Type B pancreatic cell (in vitro differentiated cells): ENCODE measurements at regions not wholly inside any gene's neighbourhood (a gene's known extent, or its start where the extent isn't known, plus 50 kb on each side); places are given as distances from the start of the nearest gene placed in this dataset.

Experiments
- DNase-seq: peaks from one replicate; pipeline ENCODE4 v3.0.0; 2021; ENCODE audit warnings: mixed read lengths; ENCODE audit not compliant: unreplicated experiment; ENCODE audit errors: extremely low spot score
- H3K27ac Mint-ChIP-seq: 2 replicates; pipeline ENCODE4 v1.8.0; 2021; ENCODE audit warnings: mild to moderate bottlenecking, mixed read lengths
- H3K27me3 Mint-ChIP-seq: 2 replicates; pipeline ENCODE4 v1.8.0; 2021; ENCODE audit warnings: mixed read lengths
- H3K36me3 Mint-ChIP-seq: 2 replicates; pipeline ENCODE4 v1.8.0; 2021; ENCODE audit warnings: mixed read lengths
- H3K4me1 Mint-ChIP-seq: one replicate; pipeline ENCODE4 v1.8.0; 2021; ENCODE audit warnings: mixed read lengths; ENCODE audit not compliant: unreplicated experiment
- H3K4me3 Mint-ChIP-seq: 2 replicates; pipeline ENCODE4 v1.8.0; 2021; ENCODE audit warnings: mild to moderate bottlenecking, mixed read lengths
- H3K9me3 Mint-ChIP-seq: 2 replicates; pipeline ENCODE4 v1.8.0; 2021; ENCODE audit warnings: mixed read lengths
- TF ChIP-seq, protein P1 (sequence below): fragments of 200-600 bp; sonication (generic); conservative IDR thresholded peaks from 2 replicates; pipeline ENCODE4 v1.5.0; 2021; ENCODE audit warnings: antibody characterized with exemption, mild to moderate bottlenecking

DNA sequence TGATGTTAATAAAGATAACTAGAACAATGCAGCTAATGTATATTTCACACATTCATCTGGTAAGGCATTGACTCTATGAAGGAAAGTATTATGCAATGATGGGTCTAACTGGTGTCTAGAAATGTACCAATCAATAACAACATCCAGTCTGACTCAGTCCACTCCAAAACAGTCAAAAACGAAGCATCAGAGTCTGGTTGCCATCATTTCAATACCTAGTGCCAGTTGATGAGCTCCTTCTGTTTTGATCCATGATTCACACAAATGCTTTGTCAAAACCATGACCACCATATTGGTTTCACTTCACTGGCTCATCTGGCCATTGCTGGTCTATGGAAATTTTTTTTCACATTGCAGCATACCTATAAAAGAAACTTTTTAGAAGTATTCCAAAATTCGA is 747.2 kb upstream of the TMEM132C start:
- H3K9me3 Mint-ChIP-seq = no peaks in the 10 kb centered on the region
- H3K4me1 Mint-ChIP-seq = peaks cover 4% of the 10 kb centered on the region
- TF ChIP-seq, protein P1, sequence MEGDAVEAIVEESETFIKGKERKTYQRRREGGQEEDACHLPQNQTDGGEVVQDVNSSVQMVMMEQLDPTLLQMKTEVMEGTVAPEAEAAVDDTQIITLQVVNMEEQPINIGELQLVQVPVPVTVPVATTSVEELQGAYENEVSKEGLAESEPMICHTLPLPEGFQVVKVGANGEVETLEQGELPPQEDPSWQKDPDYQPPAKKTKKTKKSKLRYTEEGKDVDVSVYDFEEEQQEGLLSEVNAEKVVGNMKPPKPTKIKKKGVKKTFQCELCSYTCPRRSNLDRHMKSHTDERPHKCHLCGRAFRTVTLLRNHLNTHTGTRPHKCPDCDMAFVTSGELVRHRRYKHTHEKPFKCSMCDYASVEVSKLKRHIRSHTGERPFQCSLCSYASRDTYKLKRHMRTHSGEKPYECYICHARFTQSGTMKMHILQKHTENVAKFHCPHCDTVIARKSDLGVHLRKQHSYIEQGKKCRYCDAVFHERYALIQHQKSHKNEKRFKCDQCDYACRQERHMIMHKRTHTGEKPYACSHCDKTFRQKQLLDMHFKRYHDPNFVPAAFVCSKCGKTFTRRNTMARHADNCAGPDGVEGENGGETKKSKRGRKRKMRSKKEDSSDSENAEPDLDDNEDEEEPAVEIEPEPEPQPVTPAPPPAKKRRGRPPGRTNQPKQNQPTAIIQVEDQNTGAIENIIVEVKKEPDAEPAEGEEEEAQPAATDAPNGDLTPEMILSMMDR = no peak
- no peak overlapping the region for H3K4me3 Mint-ChIP-seq
- no peaks in the 10 kb centered on the region for H3K27me3 Mint-ChIP-seq
- no peak for DNase-seq
- no peaks in the 10 kb centered on the region for H3K36me3 Mint-ChIP-seq
- no peak overlapping the region for H3K27ac Mint-ChIP-seq

DNA sequence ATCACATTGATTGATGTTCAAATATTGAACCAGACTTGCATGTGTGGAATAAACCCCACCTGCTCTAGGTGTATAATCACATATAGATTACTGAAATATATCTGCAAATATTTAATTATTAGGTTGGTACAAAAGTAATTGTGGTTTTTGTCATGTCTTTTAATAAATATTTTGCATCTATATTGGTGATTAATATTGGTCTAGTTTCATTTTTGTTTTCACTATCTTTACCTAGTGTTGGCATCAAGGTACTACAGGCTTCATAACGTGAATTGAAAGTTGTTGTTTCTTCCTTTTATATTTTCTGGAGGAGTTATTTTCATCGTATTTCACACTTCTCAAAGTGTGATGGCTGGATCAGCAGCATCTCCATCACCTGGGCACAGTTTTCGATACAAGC is 740.0 kb upstream of the TMEM132C start:
- Mint-ChIP-seq H3K9me3 (no peaks in the 10 kb centered on the region), H3K27ac (no peak overlapping the region), H3K4me1 (peaks cover 4% of the 10 kb centered on the region), H3K36me3 (no peaks in the 10 kb centered on the region), H3K27me3 (peaks cover 8% of the 10 kb centered on the region), H3K4me3 (no peak overlapping the region)
- DNase-seq = no peak
- TF ChIP-seq, protein P1 = peak; percentile 63

DNA sequence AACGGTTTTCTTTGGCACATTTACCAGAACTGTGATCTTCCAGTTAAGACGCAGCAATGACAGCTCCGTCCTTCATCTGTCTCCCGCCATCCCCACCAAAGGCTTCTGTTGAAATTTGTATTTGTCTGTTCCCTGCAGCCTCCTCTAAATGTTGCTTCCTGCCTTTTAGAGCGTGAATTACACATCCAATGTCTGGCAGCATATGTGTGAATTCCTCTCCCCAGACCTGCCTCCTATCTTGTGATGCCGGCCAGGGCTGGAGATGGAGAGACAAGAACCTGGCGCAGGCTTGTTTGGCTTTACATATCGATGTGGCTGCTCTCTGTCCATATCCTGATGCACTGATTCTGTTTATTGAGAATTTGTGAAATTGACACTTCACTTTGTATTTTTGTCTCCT is 738.4 kb upstream of the TMEM132C start:
- no peak for DNase-seq
- no peak overlapping the region for H3K4me3 Mint-ChIP-seq

DNA sequence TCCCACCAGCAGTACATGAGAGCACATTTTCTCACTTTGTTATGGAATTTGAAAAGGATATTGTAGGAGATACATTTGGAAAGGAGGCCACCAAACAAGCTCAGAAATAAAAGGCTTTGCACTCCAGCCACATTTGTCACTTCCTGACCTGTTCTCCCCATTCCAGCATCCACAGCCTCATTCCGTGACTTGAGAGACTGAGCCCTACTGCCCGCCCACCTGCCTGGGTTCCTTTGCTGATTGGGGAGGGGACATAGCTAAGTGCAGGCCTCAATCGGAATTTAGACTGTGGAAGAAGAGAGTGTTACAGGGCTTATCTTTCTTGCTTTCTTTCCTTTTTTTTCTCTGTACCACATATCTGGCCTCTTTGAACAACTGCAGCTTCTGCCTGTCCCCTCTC is 735.4 kb upstream of the TMEM132C start:
- TF ChIP-seq, protein P1 = no peak
- Mint-ChIP-seq H3K9me3 (no peaks in the 10 kb centered on the region), H3K4me3 (no peak overlapping the region), H3K27me3 (peaks cover 8% of the 10 kb centered on the region), H3K4me1 (peaks cover 5% of the 10 kb centered on the region), H3K36me3 (no peaks in the 10 kb centered on the region), H3K27ac (no peak overlapping the region)
- no peak for DNase-seq

More for the DNA sequence above, 738.4 kb upstream of the TMEM132C start:
- TF ChIP-seq, protein P1 = no peak
- Mint-ChIP-seq H3K27ac (no peak overlapping the region), H3K4me1 (peaks cover 5% of the 10 kb centered on the region), H3K27me3 (peaks cover 8% of the 10 kb centered on the region), H3K36me3 (no peaks in the 10 kb centered on the region), H3K9me3 (no peaks in the 10 kb centered on the region)

DNA sequence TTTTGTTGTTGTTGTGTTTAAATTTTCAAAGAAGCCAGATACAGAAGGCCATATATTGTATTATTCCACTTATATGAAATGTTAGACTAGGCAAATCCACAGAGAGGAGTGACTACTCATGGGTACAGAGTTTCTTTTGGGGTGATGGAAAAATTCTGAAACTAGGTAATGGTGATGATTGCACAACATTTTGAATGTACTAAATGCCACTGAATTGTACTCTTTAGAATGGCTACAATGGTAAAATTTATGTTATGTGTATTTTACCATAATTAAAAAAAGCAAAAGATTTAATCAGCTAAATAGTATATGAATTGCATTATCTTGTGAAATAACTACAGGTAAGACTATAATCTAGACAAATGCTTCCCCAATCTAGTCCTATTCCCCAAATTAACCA is 733.6 kb upstream of the TMEM132C start:
- no peak overlapping the region for H3K27ac Mint-ChIP-seq
- no peak overlapping the region for H3K4me3 Mint-ChIP-seq
- DNase-seq = no peak
- no peaks in the 10 kb centered on the region for H3K36me3 Mint-ChIP-seq
- no peaks in the 10 kb centered on the region for H3K9me3 Mint-ChIP-seq
- TF ChIP-seq, protein P1 = no peak
- H3K27me3 Mint-ChIP-seq = peaks cover 8% of the 10 kb centered on the region
- H3K4me1 Mint-ChIP-seq = peaks cover 11% of the 10 kb centered on the region

DNA sequence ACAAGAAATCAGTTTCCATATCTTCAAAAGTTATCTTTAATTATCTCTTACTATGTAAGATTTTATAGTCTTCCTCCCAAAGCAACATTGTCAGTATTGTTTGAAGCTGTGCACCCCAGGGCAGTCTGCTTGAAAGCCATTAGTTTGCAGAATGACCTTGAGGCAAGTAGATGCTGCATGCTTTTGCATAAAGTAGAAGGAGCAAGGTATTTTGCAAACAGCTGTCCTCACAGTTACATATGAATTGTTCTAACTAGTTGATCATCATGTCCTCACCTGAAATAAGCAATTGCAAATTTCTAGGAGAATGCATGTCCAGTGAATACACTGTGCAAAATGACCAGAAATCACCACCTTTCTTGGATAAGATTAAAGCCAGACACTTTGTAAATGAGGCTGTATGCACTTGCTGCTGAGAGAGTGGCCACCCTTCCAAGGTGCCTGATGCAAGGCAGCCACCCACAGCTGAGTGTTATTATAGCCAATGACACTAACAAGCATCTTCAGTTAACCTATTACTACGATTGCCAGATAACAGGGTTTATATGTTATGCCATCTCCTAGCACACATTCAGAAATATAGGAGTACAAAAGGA is 730.0 kb upstream of the TMEM132C start:
- no peak for DNase-seq
- no peak overlapping the region for H3K4me3 Mint-ChIP-seq
- TF ChIP-seq, protein P1 = no peak
- H3K36me3 Mint-ChIP-seq = no peaks in the 10 kb centered on the region
- H3K27ac Mint-ChIP-seq = no peak overlapping the region
- H3K27me3 Mint-ChIP-seq = no peaks in the 10 kb centered on the region
- H3K9me3 Mint-ChIP-seq = no peaks in the 10 kb centered on the region
- H3K4me1 Mint-ChIP-seq = peaks cover 10% of the 10 kb centered on the region
